HCT116 (cell line): ENCODE measurements at regions not wholly inside any gene's neighbourhood (a gene's known extent, or its start where the extent isn't known, plus 50 kb on each side); places are given as distances from the start of the nearest gene placed in this dataset.

Experiments used
- ATAC-seq: fragments of 200-7000 bp; cut with Tn5 transposase; 2 replicates; pipeline ENCODE4 v1.9.1; 2020; ENCODE audit warnings: mild to moderate bottlenecking, moderate library complexity
- BruUV-seq: library from RNA; stranded (reverse); fragments of 400-500 nt; replicated peaks from 2 replicates; lab custom pipeline; 2021; lab: Mats Ljungman, UMichigan
- CTCF ChIA-PET: fragments of 300-600 bp; sonication (Branson Sonifier 250); formaldehyde crosslinking; loops from one replicate; lab custom pipeline; 2021; ENCODE audit warnings: antibody characterized with exemption; lab: Charles Lee
- POLR2A ChIA-PET: fragments of 300-600, 350-600 bp; sonication (Branson Sonifier 250); formaldehyde crosslinking; loops from one replicate; lab custom pipeline; 2021; ENCODE audit warnings: antibody characterized with exemption; lab: Charles Lee
- RAD21 ChIA-PET, 2 experiments: fragments of 300-600 bp; sonication (Branson Sonifier 250); formaldehyde crosslinking; loops; one replicate each; lab custom pipeline; 2023; ENCODE audit warnings: low total read pairs in 2 of 2; ENCODE audit not compliant: uncharacterized antibody in 2 of 2, unreplicated experiment in 2 of 2, low non-redundant PET in 1 of 2; lab: Charles Lee
- DNase-seq: peaks from one replicate; pipeline ENCODE4 v3.0.0-alpha.2; 2010; ENCODE audit warnings: low read depth, low spot score
- H2AFZ ChIP-seq: fragments of 200-600 bp; shearing (Covaris generic), sonication (generic); 2 replicates; pipeline ENCODE4 v1.6.1; 2017; ENCODE audit warnings: low read depth, mixed run types, mixed read lengths, antibody characterized with exemption, low read length; ENCODE audit not compliant: poor library complexity, severe bottlenecking
- H3K27ac ChIP-seq: 2 replicates; pipeline ENCODE4 v1.5.1; 2012; ENCODE audit warnings: low read depth, low read length
- H3K27me3 ChIP-seq: fragments of 200-600 bp; sonication (generic); 2 replicates; pipeline ENCODE4 v1.6.1; 2016; ENCODE audit warnings: mixed run types, low read length, mixed read lengths; ENCODE audit not compliant: insufficient read depth
- H3K36me3 ChIP-seq, 2 experiments: fragments of 200-500 bp in 1 of 2; fragments of 200-600 bp in 1 of 2; sonication (Bioruptor generic) in 1 of 2; sonication (generic) in 1 of 2; 2 replicates each; pipeline versions ENCODE4 v1.5.1 to v1.6.1; 2014 to 2016; ENCODE audit warnings: low read length in 2 of 2, inconsistent platforms in 1 of 2, mixed read lengths in 1 of 2, mixed run types in 1 of 2; ENCODE audit not compliant: insufficient read depth in 2 of 2, control insufficient read depth in 1 of 2
- H3K4me1 ChIP-seq, 2 experiments: fragments of 200-600 bp in 1 of 2; sonication (generic) in 1 of 2; 2 replicates each; pipeline versions ENCODE4 v1.5.1 to v1.6.1; 2012 to 2017; ENCODE audit warnings: low read length in 2 of 2, inconsistent platforms in 1 of 2, mild to moderate bottlenecking in 1 of 2, mixed read lengths in 1 of 2, mixed run types in 1 of 2, moderate library complexity in 1 of 2; ENCODE audit not compliant: insufficient read depth in 2 of 2, control insufficient read depth in 1 of 2
- H3K4me2 ChIP-seq: fragments of 200-600 bp; sonication (generic); 2 replicates; pipeline ENCODE4 v1.6.1; 2017; ENCODE audit warnings: mixed run types, low read length, mixed read lengths
- H3K4me3 ChIP-seq, 2 experiments: fragments of 200-600 bp in 1 of 2; sonication (generic) in 1 of 2; replicated peaks in 1 of 2; 2 replicates each; pipeline ENCODE4 v1.5.1; 2011 to 2016; ENCODE audit warnings: low read length in 2 of 2, control low read depth in 1 of 2, low read depth in 1 of 2, mild to moderate bottlenecking in 1 of 2, mixed read lengths in 1 of 2, mixed run types in 1 of 2
- H3K79me2 ChIP-seq: fragments of 200-600 bp; sonication (generic); 2 replicates; pipeline ENCODE4 v1.6.1; 2017; ENCODE audit warnings: mild to moderate bottlenecking, mixed run types, low read length, moderate library complexity, mixed read lengths; ENCODE audit not compliant: insufficient read depth
- H3K9ac ChIP-seq: fragments of 200-600 bp; sonication (generic); 2 replicates; pipeline ENCODE4 v1.6.1; 2016; ENCODE audit warnings: low read length, mixed read lengths
- H3K9me2 ChIP-seq: fragments of 200-600 bp; sonication (generic), shearing (Covaris generic); 2 replicates; pipeline ENCODE4 v1.6.1; 2017; ENCODE audit warnings: mixed run types, mild to moderate bottlenecking, moderate library complexity; ENCODE audit not compliant: insufficient read depth
- H3K9me3 ChIP-seq, 2 experiments: fragments of 200-500 bp in 1 of 2; fragments of 200-600 bp in 1 of 2; sonication (Bioruptor generic) in 1 of 2; sonication (generic) in 1 of 2; 2 replicates each; pipeline ENCODE4 v1.6.1; 2014 to 2017; ENCODE audit warnings: low read length in 2 of 2, mixed read lengths in 2 of 2, inconsistent platforms in 1 of 2, low read depth in 1 of 2, mild to moderate bottlenecking in 1 of 2, mixed run types in 1 of 2, moderate library complexity in 1 of 2; ENCODE audit not compliant: control insufficient read depth in 1 of 2, insufficient read depth in 1 of 2
- H4K20me1 ChIP-seq: fragments of 200-600 bp; sonication (generic), shearing (Covaris generic); 2 replicates; pipeline ENCODE4 v1.6.1; 2017; ENCODE audit warnings: mixed run types, mild to moderate bottlenecking, moderate library complexity; ENCODE audit not compliant: insufficient read depth
- ELF1 ChIP-seq: IDR thresholded peaks from 2 replicates; pipeline ENCODE4 v1.6.1; 2012; ENCODE audit warnings: low read depth, borderline replicate concordance
- EZH2phosphoT487 ChIP-seq: fragments of 200-600 bp; IDR thresholded peaks from 2 replicates; pipeline ENCODE4 v1.6.1; 2018; ENCODE audit warnings: antibody characterized with exemption, borderline replicate concordance
- FOSL1 ChIP-seq: IDR thresholded peaks from 2 replicates; pipeline ENCODE4 v1.6.1; 2012; ENCODE audit warnings: low read depth
- SIN3A ChIP-seq: IDR thresholded peaks from 2 replicates; pipeline ENCODE4 v1.6.1; 2012; ENCODE audit warnings: low read depth
- SP1 ChIP-seq: IDR thresholded peaks from 2 replicates; pipeline ENCODE4 v1.6.1; 2012; ENCODE audit warnings: low read depth
- SRF ChIP-seq: IDR thresholded peaks from 2 replicates; pipeline ENCODE4 v1.6.1; 2012; ENCODE audit warnings: low read depth
- TCF7L2 ChIP-seq: IDR thresholded peaks from 2 replicates; pipeline ENCODE4 v1.7.0; 2011; ENCODE audit warnings: borderline replicate concordance, inconsistent platforms; ENCODE audit not compliant: insufficient read depth, insufficient read length; ENCODE audit errors: extremely low read depth
- ZNF274 ChIP-seq: fragments of 200-500 bp; sonication (Bioruptor generic); IDR thresholded peaks from 2 replicates; pipeline ENCODE4 v1.6.1; 2014; ENCODE audit warnings: mild to moderate bottlenecking, low read depth, low read length, inconsistent platforms
- intact Hi-C: fragments of 100-400 bp; cut with micrococcal nuclease; formaldehyde crosslinking; loops from 2 replicates; pipeline ENCODE4 v1.10.0; 2022
- TF ChIP-seq, protein P1 (sequence below): IDR thresholded peaks from 2 replicates; pipeline ENCODE4 v1.6.1; 2012; ENCODE audit warnings: low read depth
- TF ChIP-seq, protein P2 (sequence below): IDR thresholded peaks from 2 replicates; pipeline ENCODE4 v1.6.1; 2012
- TF ChIP-seq, protein P3 (sequence below): IDR thresholded peaks from 2 replicates; pipeline ENCODE4 v1.6.1; 2012

DNA sequence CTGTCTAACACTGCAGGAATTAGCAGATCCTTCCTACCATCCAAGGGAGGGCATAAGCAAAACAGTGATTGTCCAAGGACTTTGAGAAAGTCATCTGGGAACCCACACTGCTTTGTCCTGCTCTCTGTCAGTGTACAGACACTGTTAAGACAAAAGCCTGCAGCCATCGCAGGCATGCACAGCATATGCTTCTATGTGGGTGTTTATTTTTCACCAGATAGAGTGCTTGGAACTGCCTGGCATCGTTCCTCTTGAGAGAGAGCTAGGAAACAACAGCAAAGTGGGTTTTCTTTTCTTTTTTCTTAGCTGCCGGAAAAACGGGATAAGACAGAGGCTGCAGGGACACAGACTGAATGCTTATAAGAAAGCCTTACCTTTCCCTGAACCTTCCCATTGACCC lies 212.3 kb downstream of the ICE1 start:
- ATAC-seq = no peak
- H3K4me2 ChIP-seq = no peak overlapping the region
- no peak overlapping the region for H3K9ac ChIP-seq
- H2AFZ ChIP-seq = no peak overlapping the region
- no peaks in the 10 kb centered on the region for H3K9me2 ChIP-seq
- ChIA-PET CTCF (no interaction called here), RAD21 (no interaction called here)
- intact Hi-C loops = no loop called here
- no peaks in the 10 kb centered on the region for H3K79me2 ChIP-seq
- H3K27me3 ChIP-seq = peaks cover 35% of the 10 kb centered on the region
- H3K36me3 ChIP-seq = no peaks in the 10 kb centered on the region
- BruUV-seq = no TSS peak
- H3K27ac ChIP-seq = no peak overlapping the region
- H3K4me1 ChIP-seq = no peaks in the 10 kb centered on the region
- no peaks in the 10 kb centered on the region for H3K9me3 ChIP-seq
- no peak for TF ChIP-seq SP1
- TF ChIP-seq ELF1 = no peak
- no peak for TF ChIP-seq FOSL1
- TF ChIP-seq TCF7L2 = no peak
- TF ChIP-seq ZNF274 = no peak
- no peak for TF ChIP-seq SRF
- TF ChIP-seq, protein P1, sequence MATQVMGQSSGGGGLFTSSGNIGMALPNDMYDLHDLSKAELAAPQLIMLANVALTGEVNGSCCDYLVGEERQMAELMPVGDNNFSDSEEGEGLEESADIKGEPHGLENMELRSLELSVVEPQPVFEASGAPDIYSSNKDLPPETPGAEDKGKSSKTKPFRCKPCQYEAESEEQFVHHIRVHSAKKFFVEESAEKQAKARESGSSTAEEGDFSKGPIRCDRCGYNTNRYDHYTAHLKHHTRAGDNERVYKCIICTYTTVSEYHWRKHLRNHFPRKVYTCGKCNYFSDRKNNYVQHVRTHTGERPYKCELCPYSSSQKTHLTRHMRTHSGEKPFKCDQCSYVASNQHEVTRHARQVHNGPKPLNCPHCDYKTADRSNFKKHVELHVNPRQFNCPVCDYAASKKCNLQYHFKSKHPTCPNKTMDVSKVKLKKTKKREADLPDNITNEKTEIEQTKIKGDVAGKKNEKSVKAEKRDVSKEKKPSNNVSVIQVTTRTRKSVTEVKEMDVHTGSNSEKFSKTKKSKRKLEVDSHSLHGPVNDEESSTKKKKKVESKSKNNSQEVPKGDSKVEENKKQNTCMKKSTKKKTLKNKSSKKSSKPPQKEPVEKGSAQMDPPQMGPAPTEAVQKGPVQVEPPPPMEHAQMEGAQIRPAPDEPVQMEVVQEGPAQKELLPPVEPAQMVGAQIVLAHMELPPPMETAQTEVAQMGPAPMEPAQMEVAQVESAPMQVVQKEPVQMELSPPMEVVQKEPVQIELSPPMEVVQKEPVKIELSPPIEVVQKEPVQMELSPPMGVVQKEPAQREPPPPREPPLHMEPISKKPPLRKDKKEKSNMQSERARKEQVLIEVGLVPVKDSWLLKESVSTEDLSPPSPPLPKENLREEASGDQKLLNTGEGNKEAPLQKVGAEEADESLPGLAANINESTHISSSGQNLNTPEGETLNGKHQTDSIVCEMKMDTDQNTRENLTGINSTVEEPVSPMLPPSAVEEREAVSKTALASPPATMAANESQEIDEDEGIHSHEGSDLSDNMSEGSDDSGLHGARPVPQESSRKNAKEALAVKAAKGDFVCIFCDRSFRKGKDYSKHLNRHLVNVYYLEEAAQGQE = no peak
- TF ChIP-seq EZH2phosphoT487 = no peak
- TF ChIP-seq, protein P2, sequence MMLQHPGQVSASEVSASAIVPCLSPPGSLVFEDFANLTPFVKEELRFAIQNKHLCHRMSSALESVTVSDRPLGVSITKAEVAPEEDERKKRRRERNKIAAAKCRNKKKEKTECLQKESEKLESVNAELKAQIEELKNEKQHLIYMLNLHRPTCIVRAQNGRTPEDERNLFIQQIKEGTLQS = no peak
- TF ChIP-seq SIN3A = no peak
- TF ChIP-seq, protein P3, sequence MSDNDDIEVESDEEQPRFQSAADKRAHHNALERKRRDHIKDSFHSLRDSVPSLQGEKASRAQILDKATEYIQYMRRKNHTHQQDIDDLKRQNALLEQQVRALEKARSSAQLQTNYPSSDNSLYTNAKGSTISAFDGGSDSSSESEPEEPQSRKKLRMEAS = no peak
- TF ChIP-seq, all 23 proteins: peak for 0
- no peak for DNase-seq
- no peaks in the 10 kb centered on the region for H4K20me1 ChIP-seq
- H3K4me3 ChIP-seq = no peak overlapping the region
- POLR2A ChIA-PET = no interaction called here
